Calu3 (cell line): ENCODE measurements at regions not wholly inside any gene's neighbourhood (a gene's known extent, or its start where the extent isn't known, plus 50 kb on each side); places are given as distances from the start of the nearest gene placed in this dataset.

Experiments
- BruUV-seq: library from RNA; stranded (reverse); fragments of 400-500 nt; replicated peaks from 2 replicates; lab custom pipeline; 2021; lab: Mats Ljungman, UMichigan
- CTCF ChIA-PET: fragments of 300-600 bp; sonication (Branson Sonifier 250); formaldehyde crosslinking; loops from one replicate; lab custom pipeline; 2022; ENCODE audit warnings: antibody characterized with exemption; lab: Charles Lee
- DNase-seq: peaks from one replicate; pipeline ENCODE4 v3.0.0; 2022
- H3K27ac Mint-ChIP-seq: one replicate; pipeline ENCODE4 v1.8.0; 2022; ENCODE audit warnings: mixed read lengths; ENCODE audit not compliant: unreplicated experiment
- H3K27me3 Mint-ChIP-seq: one replicate; pipeline ENCODE4 v1.8.0; 2022; ENCODE audit warnings: mixed read lengths; ENCODE audit not compliant: unreplicated experiment
- H3K36me3 Mint-ChIP-seq: one replicate; pipeline ENCODE4 v1.8.0; 2022; ENCODE audit warnings: mild to moderate bottlenecking, moderate library complexity, mixed read lengths; ENCODE audit not compliant: insufficient read depth, unreplicated experiment
- H3K4me1 Mint-ChIP-seq: one replicate; pipeline ENCODE4 v1.8.0; 2022; ENCODE audit warnings: mild to moderate bottlenecking, low read depth, mixed read lengths; ENCODE audit not compliant: unreplicated experiment
- H3K4me3 Mint-ChIP-seq: one replicate; pipeline ENCODE4 v1.8.0; 2022; ENCODE audit warnings: mild to moderate bottlenecking, low read depth, moderate library complexity, mixed read lengths; ENCODE audit not compliant: unreplicated experiment
- H3K9me3 Mint-ChIP-seq: one replicate; pipeline ENCODE4 v1.8.0; 2022; ENCODE audit warnings: low read depth, mixed read lengths; ENCODE audit not compliant: unreplicated experiment
- intact Hi-C: fragments of 100-400 bp; cut with micrococcal nuclease; formaldehyde crosslinking; loops from one replicate; pipeline ENCODE4 v1.10.0; 2022; ENCODE audit not compliant: unreplicated experiment
- TF ChIP-seq, protein P1 (sequence below): fragments of 200-600 bp; IDR thresholded peaks from one replicate; pipeline ENCODE4 v1.8.0; 2022; ENCODE audit warnings: antibody characterized with exemption; ENCODE audit not compliant: unreplicated experiment

DNA sequence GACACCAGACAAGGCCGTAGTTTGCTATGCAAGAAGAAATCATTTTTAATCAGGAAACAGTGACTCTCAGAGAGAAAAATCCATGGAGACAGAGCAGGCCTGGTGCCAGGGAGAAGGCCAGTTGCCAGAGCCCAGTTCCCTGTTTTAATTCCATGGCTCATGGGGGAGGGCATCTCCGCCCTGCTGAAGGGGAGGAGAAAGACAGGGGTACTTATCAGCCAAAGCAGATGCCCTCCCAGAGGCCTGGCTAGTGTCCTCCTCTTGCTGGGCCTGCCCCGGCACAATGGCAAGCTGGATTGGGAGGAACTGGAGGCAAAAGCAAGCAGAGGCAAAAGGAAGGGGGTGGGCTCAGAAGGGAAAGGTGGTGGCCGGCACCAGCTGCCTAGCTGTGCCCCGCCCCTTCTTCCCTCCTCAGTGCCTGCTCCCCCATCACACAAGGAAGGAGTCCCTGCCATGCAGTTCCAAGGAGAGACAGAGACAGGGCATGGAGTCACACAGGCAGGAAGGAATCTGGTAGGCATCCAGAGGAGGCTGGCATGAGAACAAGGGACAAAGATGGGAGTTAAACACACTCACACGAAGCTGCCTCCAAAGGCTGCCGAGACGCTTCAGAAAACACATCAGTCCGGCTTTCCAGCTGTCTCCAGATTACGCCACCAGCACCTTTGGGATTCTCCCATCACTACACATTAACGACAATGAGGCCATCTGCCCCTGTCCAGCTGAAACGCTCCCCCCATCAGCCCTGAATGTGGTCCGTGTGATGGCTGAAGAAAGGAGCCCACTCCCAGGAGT, 591.8 kb downstream of the BUD13 start:
- CTCF ChIA-PET: no interaction called here
- no peaks in the 10 kb centered on the region for H3K4me1 Mint-ChIP-seq
- H3K27ac Mint-ChIP-seq: no peak overlapping the region
- no TSS peak for BruUV-seq
- no peak for DNase-seq
- TF ChIP-seq, protein P1, sequence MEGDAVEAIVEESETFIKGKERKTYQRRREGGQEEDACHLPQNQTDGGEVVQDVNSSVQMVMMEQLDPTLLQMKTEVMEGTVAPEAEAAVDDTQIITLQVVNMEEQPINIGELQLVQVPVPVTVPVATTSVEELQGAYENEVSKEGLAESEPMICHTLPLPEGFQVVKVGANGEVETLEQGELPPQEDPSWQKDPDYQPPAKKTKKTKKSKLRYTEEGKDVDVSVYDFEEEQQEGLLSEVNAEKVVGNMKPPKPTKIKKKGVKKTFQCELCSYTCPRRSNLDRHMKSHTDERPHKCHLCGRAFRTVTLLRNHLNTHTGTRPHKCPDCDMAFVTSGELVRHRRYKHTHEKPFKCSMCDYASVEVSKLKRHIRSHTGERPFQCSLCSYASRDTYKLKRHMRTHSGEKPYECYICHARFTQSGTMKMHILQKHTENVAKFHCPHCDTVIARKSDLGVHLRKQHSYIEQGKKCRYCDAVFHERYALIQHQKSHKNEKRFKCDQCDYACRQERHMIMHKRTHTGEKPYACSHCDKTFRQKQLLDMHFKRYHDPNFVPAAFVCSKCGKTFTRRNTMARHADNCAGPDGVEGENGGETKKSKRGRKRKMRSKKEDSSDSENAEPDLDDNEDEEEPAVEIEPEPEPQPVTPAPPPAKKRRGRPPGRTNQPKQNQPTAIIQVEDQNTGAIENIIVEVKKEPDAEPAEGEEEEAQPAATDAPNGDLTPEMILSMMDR: no peak
- intact Hi-C loops: no loop called here
- no peaks in the 10 kb centered on the region for H3K9me3 Mint-ChIP-seq
- H3K4me3 Mint-ChIP-seq: no peak overlapping the region
- no peaks in the 10 kb centered on the region for H3K36me3 Mint-ChIP-seq
- H3K27me3 Mint-ChIP-seq: peaks cover 75% of the 10 kb centered on the region

DNA sequence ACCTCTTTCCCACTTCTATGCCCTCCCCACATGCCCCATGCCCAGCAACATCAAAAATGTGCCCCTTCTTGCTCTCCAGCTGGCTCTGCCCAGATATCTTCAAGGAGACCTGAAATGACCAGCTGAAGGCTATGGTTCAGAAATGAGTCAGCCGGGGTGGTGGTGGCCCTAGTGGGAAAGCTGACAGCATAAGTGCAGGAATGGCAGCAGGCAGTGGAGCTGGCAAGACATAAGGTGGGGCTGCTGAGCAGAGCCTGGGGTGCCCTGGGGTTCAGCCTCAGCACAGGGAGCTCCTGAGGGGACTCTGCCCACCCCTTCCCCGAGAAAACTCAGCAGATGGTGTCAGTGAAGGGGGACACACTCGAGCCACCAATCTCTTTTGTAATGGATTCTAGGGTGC, 593.4 kb downstream of the BUD13 start:
- BruUV-seq: no TSS peak
- TF ChIP-seq, protein P1: no peak
- no peak overlapping the region for H3K27ac Mint-ChIP-seq
- H3K4me3 Mint-ChIP-seq: no peak overlapping the region
- peaks cover 75% of the 10 kb centered on the region for H3K27me3 Mint-ChIP-seq
- H3K36me3 Mint-ChIP-seq: no peaks in the 10 kb centered on the region
- H3K4me1 Mint-ChIP-seq: no peaks in the 10 kb centered on the region
- intact Hi-C loops: no loop called here
- no peak for DNase-seq
- CTCF ChIA-PET: no interaction called here
- H3K9me3 Mint-ChIP-seq: no peaks in the 10 kb centered on the region

- no peak overlapping the region for H3K27ac Mint-ChIP-seq
- H3K4me3 Mint-ChIP-seq: no peak overlapping the region
- no peaks in the 10 kb centered on the region for H3K4me1 Mint-ChIP-seq
- peaks cover 71% of the 10 kb centered on the region for H3K27me3 Mint-ChIP-seq
- H3K36me3 Mint-ChIP-seq: no peaks in the 10 kb centered on the region
- TF ChIP-seq, protein P1: no peak
- no peak for DNase-seq
- no peaks in the 10 kb centered on the region for H3K9me3 Mint-ChIP-seq
- CTCF ChIA-PET: no interaction called here
- intact Hi-C loops: no loop called here
- BruUV-seq: no TSS peak
Observed at GRCh38 chr11:116177521-116178210, 595.1 kb downstream of the BUD13 start.

DNA sequence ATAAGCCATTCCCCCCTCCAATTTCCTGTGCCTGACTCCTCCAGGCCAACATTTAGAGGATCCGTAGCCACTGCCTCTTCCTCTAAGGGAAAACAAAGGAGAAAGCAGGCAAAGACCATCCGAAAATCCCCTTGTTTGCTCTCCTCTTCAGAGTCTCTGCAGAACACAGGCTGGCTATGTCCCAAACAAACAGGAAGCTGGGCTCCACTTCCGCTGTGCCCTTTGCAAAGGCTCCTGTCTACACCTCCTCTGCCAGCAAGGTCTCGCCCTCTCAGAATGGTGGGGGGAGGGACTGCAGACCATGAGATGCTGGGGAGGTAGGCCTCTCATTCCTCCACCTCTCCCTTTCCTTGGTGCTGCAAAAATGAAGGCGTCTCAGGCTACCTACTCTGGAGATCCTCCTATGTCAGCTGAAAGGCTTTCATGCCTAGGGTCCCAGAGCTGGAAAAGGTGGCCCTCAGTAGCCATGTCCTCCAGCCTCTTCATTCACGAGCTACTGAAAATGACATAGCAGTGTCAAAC, 596.2 kb downstream of the BUD13 start:
- Mint-ChIP-seq H3K9me3 (no peaks in the 10 kb centered on the region), H3K27ac (no peak overlapping the region), H3K36me3 (no peaks in the 10 kb centered on the region), H3K4me3 (no peak overlapping the region), H3K4me1 (no peaks in the 10 kb centered on the region), H3K27me3 (peaks cover 60% of the 10 kb centered on the region)
- intact Hi-C loops: no loop called here
- BruUV-seq: no TSS peak
- TF ChIP-seq, protein P1: no peak
- DNase-seq: no peak
- CTCF ChIA-PET: no interaction called here
